ENCODE measurements at regions not wholly inside any gene's neighbourhood (a gene's known extent, or its start where the extent isn't known, plus 50 kb on each side); places are given as distances from the start of the nearest gene placed in this dataset.
"Not testable (repeated sequence)": the region's sequence is repeated elsewhere in the genome, so short reads cannot be mapped to it uniquely, and the experiment has no call there.

- ChIA-PET CTCF (no interaction called here), POLR2A (ENCODE audit: low non-redundant PET) (no interaction called here)
- Histone ChIP-seq H3K27me3 (replicated peaks; ENCODE audit: insufficient read depth, low read depth, low read length, poor library complexity) (peaks cover 12% of the 10 kb centered on the region), H3K4me3 (ENCODE audit: low read depth, low read length, poor library complexity, severe bottlenecking) (no peak overlapping the region), H3K9me3 (ENCODE audit: low read depth, low read length, poor library complexity, severe bottlenecking) (no peaks in the 10 kb centered on the region), H3K4me1 (ENCODE audit: insufficient read depth, low read length, poor library complexity, severe bottlenecking) (no peaks in the 10 kb centered on the region), H3K27ac (ENCODE audit: low read depth, low read length, poor library complexity, severe bottlenecking) (no peak overlapping the region), H3K36me3 (ENCODE audit: insufficient read depth, low read length, poor library complexity, severe bottlenecking) (no peaks in the 10 kb centered on the region)
- no peak for TF ChIP-seq EZH2 (IDR thresholded peaks at IDR 0.05; ENCODE audit: borderline replicate concordance, low read depth, low read length, poor library complexity, severe bottlenecking)
- TF ChIP-seq, protein P1, sequence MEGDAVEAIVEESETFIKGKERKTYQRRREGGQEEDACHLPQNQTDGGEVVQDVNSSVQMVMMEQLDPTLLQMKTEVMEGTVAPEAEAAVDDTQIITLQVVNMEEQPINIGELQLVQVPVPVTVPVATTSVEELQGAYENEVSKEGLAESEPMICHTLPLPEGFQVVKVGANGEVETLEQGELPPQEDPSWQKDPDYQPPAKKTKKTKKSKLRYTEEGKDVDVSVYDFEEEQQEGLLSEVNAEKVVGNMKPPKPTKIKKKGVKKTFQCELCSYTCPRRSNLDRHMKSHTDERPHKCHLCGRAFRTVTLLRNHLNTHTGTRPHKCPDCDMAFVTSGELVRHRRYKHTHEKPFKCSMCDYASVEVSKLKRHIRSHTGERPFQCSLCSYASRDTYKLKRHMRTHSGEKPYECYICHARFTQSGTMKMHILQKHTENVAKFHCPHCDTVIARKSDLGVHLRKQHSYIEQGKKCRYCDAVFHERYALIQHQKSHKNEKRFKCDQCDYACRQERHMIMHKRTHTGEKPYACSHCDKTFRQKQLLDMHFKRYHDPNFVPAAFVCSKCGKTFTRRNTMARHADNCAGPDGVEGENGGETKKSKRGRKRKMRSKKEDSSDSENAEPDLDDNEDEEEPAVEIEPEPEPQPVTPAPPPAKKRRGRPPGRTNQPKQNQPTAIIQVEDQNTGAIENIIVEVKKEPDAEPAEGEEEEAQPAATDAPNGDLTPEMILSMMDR (conservative IDR thresholded peaks at IDR 0.05; ENCODE audit: low read depth, low read length) = no peak
- no peak for DNase-seq (ENCODE audit: low spot score)
- intact Hi-C loops (cut with micrococcal nuclease; ENCODE audit: unreplicated experiment) = no loop called here
- BruUV-seq (replicated peaks) = no TSS peak
Measured at GRCh38 chr6:118377711-118378414, 170.2 kb upstream of the PLN start.

GRCh38 chr6:118380620-118381019 is 167.5 kb upstream of the PLN start:
- POLR2A ChIA-PET (ENCODE audit: low non-redundant PET); BruUV-seq (replicated peaks); H3K4me1 ChIP-seq (ENCODE audit: insufficient read depth, low read length, poor library complexity, severe bottlenecking); DNase-seq (ENCODE audit: low spot score); H3K27me3 ChIP-seq (replicated peaks; ENCODE audit: insufficient read depth, low read depth, low read length, poor library complexity); CTCF ChIA-PET; H3K36me3 ChIP-seq (ENCODE audit: insufficient read depth, low read length, poor library complexity, severe bottlenecking); H3K27ac ChIP-seq (ENCODE audit: low read depth, low read length, poor library complexity, severe bottlenecking); H3K9me3 ChIP-seq (ENCODE audit: low read depth, low read length, poor library complexity, severe bottlenecking); intact Hi-C loops (cut with micrococcal nuclease; ENCODE audit: unreplicated experiment); H3K4me3 ChIP-seq (ENCODE audit: low read depth, low read length, poor library complexity, severe bottlenecking): not testable (repeated sequence)

DNA sequence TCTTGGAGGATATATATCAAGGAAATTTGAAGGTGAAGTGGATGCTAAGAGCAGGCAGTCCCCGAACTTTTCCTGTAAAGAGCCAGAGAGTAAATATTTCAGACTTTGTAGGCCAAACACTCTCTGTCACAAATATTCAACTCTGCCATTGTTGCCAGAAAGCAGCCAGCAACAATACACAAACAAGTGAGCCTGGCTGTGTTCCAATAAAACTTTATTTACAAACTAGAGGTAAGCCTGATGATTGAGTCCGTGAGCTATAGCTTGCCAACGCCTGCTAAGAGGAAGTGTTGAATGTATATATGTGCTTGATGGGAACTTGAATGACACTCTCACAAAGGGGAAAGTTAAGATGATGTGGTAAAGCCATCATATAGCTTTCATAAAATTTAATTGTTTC is 166.0 kb upstream of the PLN start:
- H3K4me1 ChIP-seq (ENCODE audit: insufficient read depth, low read length, poor library complexity, severe bottlenecking) = no peaks in the 10 kb centered on the region
- no peak for DNase-seq (ENCODE audit: low spot score)
- H3K9me3 ChIP-seq (ENCODE audit: low read depth, low read length, poor library complexity, severe bottlenecking) = no peaks in the 10 kb centered on the region
- H3K4me3 ChIP-seq (ENCODE audit: low read depth, low read length, poor library complexity, severe bottlenecking) = no peak overlapping the region
- TF ChIP-seq EZH2 (IDR thresholded peaks at IDR 0.05; ENCODE audit: borderline replicate concordance, low read depth, low read length, poor library complexity, severe bottlenecking) = no peak
- TF ChIP-seq, protein P1 (conservative IDR thresholded peaks at IDR 0.05; ENCODE audit: low read depth, low read length) = no peak
- ChIA-PET POLR2A (ENCODE audit: low non-redundant PET) (no interaction called here), CTCF (no interaction called here)
- no peaks in the 10 kb centered on the region for H3K36me3 ChIP-seq (ENCODE audit: insufficient read depth, low read length, poor library complexity, severe bottlenecking)
- no TSS peak for BruUV-seq (replicated peaks)
- no peak overlapping the region for H3K27ac ChIP-seq (ENCODE audit: low read depth, low read length, poor library complexity, severe bottlenecking)
- intact Hi-C loops (cut with micrococcal nuclease; ENCODE audit: unreplicated experiment) = no loop called here
- no peaks in the 10 kb centered on the region for H3K27me3 ChIP-seq (replicated peaks; ENCODE audit: insufficient read depth, low read depth, low read length, poor library complexity)

GRCh38 chr6:118383924-118384323 is 164.2 kb upstream of the PLN start:
- CTCF ChIA-PET = no interaction called here
- POLR2A ChIA-PET (ENCODE audit: low non-redundant PET) = no interaction called here

More at GRCh38 chr6:118383924-118384323, 164.2 kb upstream of the PLN start:
- H3K36me3 ChIP-seq (ENCODE audit: insufficient read depth, low read length, poor library complexity, severe bottlenecking) = no peaks in the 10 kb centered on the region
- H3K27ac ChIP-seq (ENCODE audit: low read depth, low read length, poor library complexity, severe bottlenecking) = no peak overlapping the region
- TF ChIP-seq, protein P1 (conservative IDR thresholded peaks at IDR 0.05; ENCODE audit: low read depth, low read length) = no peak
- no peak for TF ChIP-seq EZH2 (IDR thresholded peaks at IDR 0.05; ENCODE audit: borderline replicate concordance, low read depth, low read length, poor library complexity, severe bottlenecking)
- no peak overlapping the region for H3K4me3 ChIP-seq (ENCODE audit: low read depth, low read length, poor library complexity, severe bottlenecking)
- H3K4me1 ChIP-seq (ENCODE audit: insufficient read depth, low read length, poor library complexity, severe bottlenecking) = no peaks in the 10 kb centered on the region
- H3K9me3 ChIP-seq (ENCODE audit: low read depth, low read length, poor library complexity, severe bottlenecking) = no peaks in the 10 kb centered on the region
- no peaks in the 10 kb centered on the region for H3K27me3 ChIP-seq (replicated peaks; ENCODE audit: insufficient read depth, low read depth, low read length, poor library complexity)
- BruUV-seq (replicated peaks) = no TSS peak
- intact Hi-C loops (cut with micrococcal nuclease; ENCODE audit: unreplicated experiment) = no loop called here
- no peak for DNase-seq (ENCODE audit: low spot score)

All from A673 (cell line).